NCI-H2107 treated with DMSO at 0.1 percent for 48 hours (cell line): ENCODE measurements at regions not wholly inside any gene's neighbourhood (a gene's known extent, or its start where the extent isn't known, plus 50 kb on each side); places are given as distances from the start of the nearest gene placed in this dataset.

Source experiments
- DNase-seq: peaks from one replicate; lab custom pipeline; 2025; ENCODE audit not compliant: unreplicated experiment; lab: John Stamatoyannopoulos, UW

DNA sequence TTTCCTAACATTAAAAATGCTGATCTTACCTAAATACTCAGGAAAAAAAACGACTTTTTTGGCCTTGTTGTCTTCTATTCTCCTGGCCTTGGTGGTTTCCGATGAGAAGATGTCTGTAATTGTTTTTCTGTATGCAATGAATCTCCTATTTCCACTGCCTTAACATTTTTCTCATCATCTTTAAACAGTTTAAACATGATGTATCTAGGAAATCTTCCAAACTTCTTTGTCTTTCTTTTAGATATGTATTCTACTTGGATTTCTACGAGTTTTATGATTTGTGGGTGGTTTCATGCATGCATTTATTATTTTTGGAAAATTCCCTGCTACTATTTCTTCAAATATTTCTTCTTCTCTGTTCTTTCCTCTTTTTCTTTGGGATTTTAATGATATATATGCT lies 288.6 kb upstream of the GYPC start:
- no peak for DNase-seq

DNA sequence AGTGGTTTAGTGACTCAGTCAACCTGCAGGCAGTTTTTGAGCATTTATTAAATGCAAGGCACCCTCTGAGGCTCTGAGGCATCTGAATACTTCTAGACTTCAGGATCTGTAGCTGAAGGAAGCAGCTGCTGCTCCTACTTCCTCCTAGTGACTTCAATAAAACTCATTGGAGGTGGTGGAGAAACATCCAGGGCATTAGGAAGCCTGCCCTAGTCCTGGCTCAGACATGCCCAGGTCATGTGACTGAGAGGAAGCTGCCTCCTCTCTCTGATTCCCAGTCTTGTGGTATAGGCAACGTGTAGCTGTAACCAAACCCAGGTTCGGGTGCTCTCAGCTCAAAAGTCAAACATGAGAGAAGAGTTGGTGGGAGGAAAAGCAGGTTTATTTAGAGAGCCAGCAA lies 287.2 kb upstream of the GYPC start:
- no peak for DNase-seq

GRCh38 chr2:126370201-126370600 lies 285.8 kb upstream of the GYPC start:
- no peak for DNase-seq

DNA sequence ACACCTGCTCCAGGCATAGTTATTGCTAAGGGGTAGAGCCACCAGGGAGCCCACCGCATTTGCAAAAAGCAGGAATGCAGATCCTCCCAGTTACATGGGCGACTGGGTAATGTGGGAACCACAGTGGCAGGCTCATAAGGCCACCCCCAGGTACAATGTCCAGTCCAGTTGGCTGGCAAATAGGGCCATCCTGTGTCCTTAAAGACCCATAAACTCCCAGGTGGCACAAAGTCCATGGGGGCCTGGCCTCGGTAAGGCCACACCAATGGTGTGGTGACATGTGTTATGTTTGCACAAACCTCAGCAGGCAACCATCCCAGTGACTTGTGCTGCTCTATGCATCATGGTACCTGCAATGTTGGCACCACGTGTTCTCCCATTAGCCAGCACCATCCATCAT lies 283.6 kb upstream of the GYPC start:
- no peak for DNase-seq

DNA sequence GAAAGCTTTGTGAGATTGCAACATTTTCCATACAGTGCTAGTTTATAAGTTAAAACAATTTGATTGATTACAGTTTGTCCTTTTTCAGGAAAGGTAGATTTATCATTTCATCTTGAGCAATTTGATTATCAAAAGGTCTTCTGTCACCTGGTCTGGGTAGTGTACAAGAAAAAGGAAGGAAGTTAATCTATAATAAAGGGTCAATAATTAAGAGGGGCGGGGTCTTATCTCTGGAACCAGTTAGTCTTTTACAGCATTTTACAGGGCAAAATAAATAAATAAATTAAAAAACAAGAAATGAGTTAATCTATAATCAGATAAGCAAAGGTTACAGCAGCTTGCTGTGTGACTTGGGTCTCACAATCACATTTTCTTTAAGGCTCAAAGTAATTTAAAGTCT lies 277.8 kb upstream of the GYPC start:
- DNase-seq, result no peak

DNA sequence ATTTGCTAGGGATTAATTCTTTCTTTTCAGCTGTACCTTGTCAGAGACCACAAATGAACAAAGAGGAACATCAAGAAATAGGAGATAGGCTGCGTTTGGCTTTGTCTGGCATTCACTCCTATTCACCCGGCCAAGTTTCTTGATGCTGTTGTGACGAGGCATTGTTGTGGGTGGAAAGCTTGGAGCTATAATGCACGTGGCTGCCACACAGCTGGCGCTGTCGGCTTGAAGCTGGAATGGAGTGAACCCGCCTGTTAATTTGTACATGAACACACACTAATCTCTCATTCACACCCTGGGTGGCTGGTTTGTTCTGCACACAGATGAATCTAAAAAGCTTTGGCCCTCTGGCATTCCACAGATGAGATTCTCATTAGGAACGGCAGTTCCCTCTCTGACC lies 274.9 kb upstream of the GYPC start:
- no peak for DNase-seq

GRCh38 chr2:126382998-126383397 lies 273.0 kb upstream of the GYPC start:
- DNase-seq, result no peak

GRCh38 chr2:126383800-126384199 lies 272.2 kb upstream of the GYPC start:
- no peak for DNase-seq

GRCh38 chr2:126385441-126385840 lies 270.5 kb upstream of the GYPC start:
- DNase-seq, result no peak

- no peak for DNase-seq
Observed at GRCh38 chr2:126385983-126386382, 270.0 kb upstream of the GYPC start.

DNA sequence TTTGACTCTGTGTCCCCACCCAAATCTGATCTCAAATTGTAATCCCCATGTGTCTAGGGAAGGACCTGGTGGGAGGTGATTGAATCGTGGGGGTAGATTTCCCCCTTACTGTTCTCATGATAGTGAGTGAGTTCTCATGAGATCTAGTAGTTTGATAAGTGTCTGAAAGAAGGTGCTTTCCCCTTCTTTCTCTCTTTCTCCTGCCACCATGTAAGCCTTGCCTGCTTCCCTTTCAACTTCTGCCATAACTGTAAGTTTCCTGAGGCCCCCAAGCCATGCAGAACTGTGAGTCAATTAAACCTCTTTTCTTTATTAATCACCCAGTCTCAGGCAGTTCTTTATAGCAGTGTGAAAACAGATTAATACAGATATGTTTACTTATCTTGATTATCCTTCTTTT lies 266.5 kb upstream of the GYPC start:
- DNase-seq, result no peak

DNA sequence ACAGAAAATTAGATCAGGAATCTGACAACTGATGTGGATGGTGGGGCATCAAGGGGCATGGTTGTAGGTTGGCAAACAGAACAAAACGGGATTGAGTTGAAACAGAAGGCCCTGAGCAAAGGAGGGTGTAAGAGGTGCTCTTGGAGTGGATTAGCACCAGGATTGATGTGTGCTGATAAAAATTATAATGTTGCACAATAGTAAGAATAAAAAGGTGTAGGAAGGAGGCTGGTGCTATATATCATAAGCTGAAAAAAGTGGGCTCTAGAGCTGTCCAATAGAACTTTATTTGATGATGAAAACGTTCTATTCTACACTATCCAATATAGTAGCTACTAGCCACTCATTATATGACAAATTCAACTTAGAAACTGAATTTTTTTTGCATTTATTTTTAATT lies 263.1 kb upstream of the GYPC start:
- DNase-seq, result no peak

DNA sequence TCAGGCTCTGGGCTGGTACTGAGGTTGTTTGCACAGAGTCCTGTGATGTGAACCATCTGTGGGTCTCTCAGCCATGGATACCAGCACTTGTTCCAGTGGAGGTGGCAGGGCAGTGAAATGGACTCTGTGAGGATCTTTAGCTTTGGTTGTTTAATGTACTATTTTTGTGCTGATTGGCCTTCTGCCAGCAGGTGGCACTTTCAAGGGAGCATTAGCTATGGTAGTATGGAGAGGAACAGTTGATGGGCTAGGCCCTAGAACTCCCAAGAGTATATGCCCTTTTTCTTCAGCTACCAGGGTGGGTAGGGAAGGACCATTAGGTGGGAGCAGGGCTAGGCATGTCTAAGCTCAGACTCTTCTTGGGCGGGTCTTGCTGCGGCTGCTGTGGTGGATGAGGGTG lies 257.0 kb upstream of the GYPC start:
- DNase-seq, result no peak

- no peak for DNase-seq
Observed at GRCh38 chr2:126403039-126403628, 252.8 kb upstream of the GYPC start.

- DNase-seq, result no peak
Observed at GRCh38 chr2:126406267-126406666, 249.7 kb upstream of the GYPC start.

GRCh38 chr2:126408671-126409070 lies 247.3 kb upstream of the GYPC start:
- DNase-seq, result no peak

GRCh38 chr2:126409850-126410249 lies 246.1 kb upstream of the GYPC start:
- no peak for DNase-seq

GRCh38 chr2:126413079-126413478 lies 242.9 kb upstream of the GYPC start:
- no peak for DNase-seq

DNA sequence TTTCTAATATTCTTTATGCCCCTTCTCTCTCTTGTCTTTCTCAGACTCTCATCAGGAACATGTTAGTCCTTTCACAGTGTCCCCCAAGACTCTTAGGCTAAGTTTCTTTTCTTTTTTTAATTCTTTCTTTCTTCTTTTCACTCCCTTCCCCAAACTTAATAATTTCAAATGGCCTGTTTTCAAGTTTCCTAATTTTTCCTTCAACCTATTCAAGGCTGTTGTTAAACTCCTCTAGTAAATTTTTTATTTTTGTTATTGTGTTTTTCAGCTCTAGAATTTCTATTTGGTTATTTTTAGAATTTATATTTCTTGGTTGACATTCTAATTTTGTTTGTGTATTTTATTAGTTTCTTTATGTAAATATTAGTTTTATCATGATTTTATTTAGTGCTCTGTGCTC lies 236.6 kb upstream of the GYPC start:
- DNase-seq, result no peak

GRCh38 chr2:126425943-126426342 lies 230.0 kb upstream of the GYPC start:
- DNase-seq, result no peak

- DNase-seq, result no peak
Observed at GRCh38 chr2:126429103-126429502, 226.9 kb upstream of the GYPC start.

DNA sequence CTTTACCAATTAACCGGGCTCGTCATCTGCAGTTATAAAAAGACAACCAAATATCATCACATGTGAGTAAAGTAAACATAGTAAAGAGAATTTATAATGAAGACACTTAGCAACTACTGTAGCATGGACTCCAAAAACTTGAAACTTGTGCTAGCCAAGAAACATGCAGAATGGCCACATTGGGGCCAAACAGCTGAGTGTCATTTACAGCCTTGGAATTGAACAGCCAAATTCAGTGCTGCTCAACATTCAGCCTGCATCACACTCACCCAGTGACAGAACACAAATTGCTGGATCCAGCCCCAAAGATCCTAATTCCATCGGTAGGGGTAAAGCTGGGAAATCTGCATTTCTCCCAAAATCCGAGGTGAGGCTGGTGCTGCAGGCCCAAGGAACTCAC lies 224.8 kb upstream of the GYPC start:
- DNase-seq, result no peak

GRCh38 chr2:126436411-126436810 lies 219.5 kb upstream of the GYPC start:
- no peak for DNase-seq

DNA sequence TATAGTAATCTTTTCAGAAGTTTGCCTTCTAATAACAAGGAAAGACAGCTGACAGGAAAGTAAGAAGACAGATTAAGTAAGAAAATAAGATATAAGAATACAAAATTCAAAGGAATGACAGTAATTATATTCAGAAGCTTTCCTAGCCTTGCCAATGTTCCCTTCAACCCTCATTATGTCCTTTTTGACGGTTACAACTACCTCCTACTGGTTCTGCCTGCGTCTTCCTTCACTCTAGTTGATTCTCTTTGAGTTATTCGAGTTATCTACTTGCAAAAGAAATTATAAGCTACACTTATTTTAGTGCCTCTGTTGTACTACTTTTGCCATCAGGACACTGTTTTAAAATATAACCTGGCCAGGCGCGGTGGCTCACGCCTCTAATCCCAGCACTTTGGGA lies 218.9 kb upstream of the GYPC start:
- no peak for DNase-seq
